HepG2 (cell line): ENCODE measurements at regions not wholly inside any gene's neighbourhood (a gene's known extent, or its start where the extent isn't known, plus 50 kb on each side); places are given as distances from the start of the nearest gene placed in this dataset.

Source experiments
- ATAC-seq: fragments of 200-7000 bp; cut with Tn5 transposase; 3 replicates; pipeline ENCODE4 v1.9.1; 2020; ENCODE audit warnings: mild to moderate bottlenecking, moderate library complexity
- BruUV-seq: library from RNA; stranded (reverse); fragments of 400-500 nt; replicated peaks from 2 replicates; lab custom pipeline; 2021; lab: Mats Ljungman, UMichigan
- CTCF ChIA-PET: fragments of 300-600 bp; formaldehyde crosslinking; extraction: SDS; loops from one replicate; lab custom pipeline; 2021; ENCODE audit warnings: low total read pairs, inconsistent platforms, low intra/inter-chr PET ratio; lab: Yijun Ruan, JAX
- POLR2A ChIA-PET: fragments of 350-600 bp; sonication (Branson Sonifier 250); formaldehyde crosslinking; loops from one replicate; lab custom pipeline; 2020; ENCODE audit warnings: antibody characterized with exemption, inconsistent platforms; lab: Yijun Ruan, JAX
- DNase-seq: peaks from one replicate; pipeline ENCODE4 v3.0.0-alpha.2; 2015; ENCODE audit warnings: low spot score
- FAIRE-seq: peaks from 3 replicates; lab custom pipeline; 2011; peaks lifted over from hg19 to GRCh38; lab: Jason Lieb, UNC
- H2AFZ ChIP-seq: one replicate; pipeline ENCODE4 v1.6.1; 2011; ENCODE audit warnings: low read length, inconsistent platforms
- H3K27ac ChIP-seq: fragments of 300-600 bp; 3 replicates; pipeline ENCODE4 v1.8.0; 2011; ENCODE audit warnings: mixed run types, mild to moderate bottlenecking, mixed read lengths, low read length, inconsistent platforms; ENCODE audit not compliant: insufficient read depth; ENCODE audit errors: extremely low read length
- H3K27me3 ChIP-seq, 2 experiments: fragments of 200-600 bp in 1 of 2; 2 replicates in 1 of 2; 3 replicates in 1 of 2; pipeline versions ENCODE4 v1.6.0 to v1.8.0; 2011; ENCODE audit warnings: low read length in 2 of 2, mild to moderate bottlenecking in 2 of 2, moderate library complexity in 2 of 2, inconsistent platforms in 1 of 2; ENCODE audit not compliant: insufficient read depth in 2 of 2, control insufficient read depth in 1 of 2
- H3K36me3 ChIP-seq, 2 experiments: fragments of 200-600 bp in 1 of 2; replicated peaks in 1 of 2; 2 replicates in 1 of 2; 3 replicates in 1 of 2; pipeline versions ENCODE4 v1.5.1 to v1.8.0; 2011; ENCODE audit warnings: low read length in 2 of 2, inconsistent platforms in 1 of 2; ENCODE audit not compliant: insufficient read depth in 2 of 2, control insufficient read depth in 1 of 2
- H3K4me1 ChIP-seq: 2 replicates; pipeline ENCODE4 v1.5.1; 2012; ENCODE audit warnings: low read length, inconsistent platforms; ENCODE audit not compliant: insufficient read depth
- H3K4me2 ChIP-seq: 2 replicates; pipeline ENCODE4 v1.6.0; 2011; ENCODE audit warnings: low read depth, low read length, inconsistent platforms
- H3K4me3 ChIP-seq, 3 experiments: fragments of 200-600 bp in 1 of 3; sonication (generic), shearing (Covaris generic) in 1 of 3; replicated peaks in 1 of 3; 2 replicates each; pipeline ENCODE4 v1.5.1; 2011 to 2016; ENCODE audit warnings: low read length in 3 of 3, inconsistent platforms in 2 of 3, low read depth in 2 of 3, mild to moderate bottlenecking in 2 of 3, control low read depth in 1 of 3, mixed read lengths in 1 of 3; ENCODE audit not compliant: insufficient read depth in 1 of 3
- H3K79me2 ChIP-seq: one replicate; pipeline ENCODE4 v1.6.1; 2011; ENCODE audit warnings: low read length, inconsistent platforms; ENCODE audit not compliant: insufficient read depth
- H3K9ac ChIP-seq: 2 replicates; pipeline ENCODE4 v1.6.0; 2011; ENCODE audit warnings: mild to moderate bottlenecking, low read depth, low read length, inconsistent platforms; ENCODE audit not compliant: insufficient read depth
- H3K9me3 ChIP-seq: 2 replicates; pipeline ENCODE4 v1.5.1; 2012; ENCODE audit warnings: mild to moderate bottlenecking, low read length
- H4K20me1 ChIP-seq: 2 replicates; pipeline ENCODE4 v1.6.0; 2011; ENCODE audit warnings: inconsistent platforms, mild to moderate bottlenecking, low read length, moderate library complexity; ENCODE audit not compliant: insufficient read depth
- ASH2L ChIP-seq: fragments of 300-600, 200-600 bp; sonication (generic); IDR thresholded peaks from 2 replicates; pipeline ENCODE4 v1.7.0; 2017; ENCODE audit warnings: low read depth, mild to moderate bottlenecking, moderate library complexity, mixed read lengths, low read length; ENCODE audit not compliant: insufficient read length
- BCLAF1 ChIP-seq: fragments of 450-650 bp; IDR thresholded peaks from 2 replicates; pipeline ENCODE4 v1.6.1; 2017; ENCODE audit warnings: mild to moderate bottlenecking
- GRHL1 ChIP-seq: sonication (generic); formaldehyde crosslinking; conservative IDR thresholded peaks from 2 replicates; pipeline ENCODE4 v1.8.0; 2022; ENCODE audit warnings: missing genetic modification reagents
- MYC ChIP-seq: sonication (generic); formaldehyde crosslinking; IDR thresholded peaks from 2 replicates; pipeline ENCODE4 v1.9.0; 2021; ENCODE audit warnings: missing genetic modification reagents, borderline replicate concordance
- TRIM24 ChIP-seq: sonication (generic); formaldehyde crosslinking; IDR thresholded peaks from 2 replicates; pipeline ENCODE4 v1.8.0; 2022; ENCODE audit warnings: mild to moderate bottlenecking, missing genetic modification reagents
- ZBTB10 ChIP-seq: sonication (generic); formaldehyde crosslinking; IDR thresholded peaks from 2 replicates; pipeline ENCODE4 v1.4.0; 2020; ENCODE audit warnings: missing genetic modification reagents, borderline replicate concordance
- ZBTB44 ChIP-seq: sonication (generic); formaldehyde crosslinking; IDR thresholded peaks from 2 replicates; pipeline ENCODE4 v1.4.0; 2020; ENCODE audit warnings: missing genetic modification reagents
- WGBS: methylation state at CpG from one replicate; pipeline ENCODE4 v1.1.6; 2017; ENCODE audit warnings: low lambda C conversion rate; 5-methylcytosine and 5-hydroxymethylcytosine counted together
- in situ Hi-C: cut with HindIII; loops from 2 replicates; pipeline ENCODE4 v1.10.0; 2017; ENCODE audit warnings: low pct_unique_long_range_greater_than_20kb; ENCODE audit not compliant: extremely low pct_ligation_motif_present
- intact Hi-C: fragments of 100-400 bp; cut with micrococcal nuclease; formaldehyde crosslinking; loops from one replicate; pipeline ENCODE4 v1.10.0; 2022; ENCODE audit not compliant: unreplicated experiment

- TF ChIP-seq ZBTB44: no peak
- no peak for TF ChIP-seq MYC (CRISPR knock-in tag)
- TF ChIP-seq BCLAF1: no peak
- no peak for TF ChIP-seq ASH2L
- TF ChIP-seq GRHL1 (CRISPR knock-in tag): no peak
Measured at GRCh38 chr13:68667863-68668262, 1437.7 kb upstream of the PCDH9 start (continued).

- no peak overlapping the region for H3K9ac ChIP-seq
- POLR2A ChIA-PET: no interaction called here
- H2AFZ ChIP-seq: no peak overlapping the region
- in situ Hi-C loops (no loop called here), intact Hi-C loops (loop anchor here (10.0 kb wide), 1 partner anchor 362 kb away; no protein-coding TSS in a partner anchor)
- H3K4me2 ChIP-seq: no peak overlapping the region
- no peaks in the 10 kb centered on the region for H3K4me1 ChIP-seq
- H3K79me2 ChIP-seq: no peaks in the 10 kb centered on the region
- H3K36me3 ChIP-seq: no peaks in the 10 kb centered on the region
- no peaks in the 10 kb centered on the region for H3K9me3 ChIP-seq
- DNase-seq (no peak), FAIRE-seq (no peak), ATAC-seq (no peak)
- no peaks in the 10 kb centered on the region; a peak in 1 of 5 replicates for H3K27me3 ChIP-seq
- no peaks in the 10 kb centered on the region for H4K20me1 ChIP-seq
- H3K27ac ChIP-seq: no peak overlapping the region
- H3K4me3 ChIP-seq: no peak overlapping the region
- WGBS: 34% methylated on average over 9 of the region's 9 CpGs
- no TSS peak for BruUV-seq
- TF ChIP-seq ZBTB10 (CRISPR knock-in tag) (no peak), TRIM24 (CRISPR knock-in tag) (no peak)
- CTCF ChIA-PET: no interaction called here
Measured at GRCh38 chr13:68666774-68667397, 1436.8 kb upstream of the PCDH9 start.
